Hindlimb muscle (tissue), 1 donor: ENCODE measurements at regions not wholly inside any gene's neighbourhood (a gene's known extent, or its start where the extent isn't known, plus 50 kb on each side); places are given as distances from the start of the nearest gene placed in this dataset.

Experiments
- DNase-seq: peaks from one replicate; pipeline ENCODE4 v3.0.0-alpha.2; 2013

DNA sequence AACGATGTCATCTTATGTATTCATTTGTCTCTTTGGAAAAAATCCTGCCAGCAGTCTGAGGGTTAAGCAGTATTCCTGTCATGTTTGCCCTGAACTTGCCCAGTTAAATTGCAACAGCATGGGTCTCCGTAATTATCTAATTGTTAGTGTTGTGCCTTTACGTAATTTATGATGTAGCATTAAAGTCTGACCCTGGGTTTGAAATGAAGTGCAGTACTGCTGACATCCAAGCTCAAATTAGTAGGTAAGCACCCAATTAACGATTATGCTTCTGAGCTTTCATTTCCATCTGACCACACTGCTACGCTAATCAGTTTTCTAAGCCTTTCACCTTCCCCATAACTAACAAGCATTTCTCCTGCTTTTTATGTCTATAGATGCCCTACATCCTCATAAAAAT lies 241.8 kb downstream of the ARRDC4 start:
- DNase-seq = no peak

- no peak for DNase-seq
Observed at GRCh38 chr15:98203872-98204660, 243.6 kb downstream of the ARRDC4 start.

- DNase-seq = no peak
Observed at GRCh38 chr15:98207928-98208327, 247.4 kb downstream of the ARRDC4 start.

DNA sequence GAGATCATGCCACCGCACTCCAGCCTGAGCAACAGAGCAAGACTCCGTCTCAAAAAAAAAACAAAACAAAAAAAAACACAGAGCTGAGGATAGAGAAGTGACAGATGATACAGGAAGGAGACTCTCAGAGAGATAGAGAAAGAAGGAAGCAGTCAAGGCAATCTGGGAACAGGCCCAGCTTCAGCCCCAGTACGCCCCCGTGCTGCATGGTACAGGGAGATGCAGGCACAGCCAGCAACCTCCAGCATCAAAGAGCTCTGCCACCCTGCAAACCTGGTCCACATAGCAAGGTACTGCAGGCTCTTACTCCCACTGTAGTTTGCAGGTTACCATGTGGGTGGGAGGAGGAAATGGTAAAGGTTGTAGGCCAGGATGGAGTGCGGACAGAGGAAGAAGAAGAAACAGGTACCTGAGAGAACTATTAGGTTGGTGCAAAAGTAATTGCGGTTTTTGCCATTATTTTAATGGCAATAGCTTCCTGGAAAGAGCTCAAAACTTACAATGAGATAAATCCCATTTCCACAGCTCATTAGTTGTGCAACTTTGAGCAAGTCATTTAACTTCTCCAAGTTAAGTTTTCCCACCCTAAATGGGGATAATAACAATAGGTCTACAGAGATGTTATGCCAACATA lies 253.0 kb downstream of the ARRDC4 start:
- DNase-seq = no peak

- no peak for DNase-seq
Observed at GRCh38 chr15:98216166-98216565, 255.7 kb downstream of the ARRDC4 start.

GRCh38 chr15:98217356-98217755 lies 256.9 kb downstream of the ARRDC4 start:
- no peak for DNase-seq

GRCh38 chr15:98221144-98221543 lies 260.6 kb downstream of the ARRDC4 start:
- DNase-seq = no peak

DNA sequence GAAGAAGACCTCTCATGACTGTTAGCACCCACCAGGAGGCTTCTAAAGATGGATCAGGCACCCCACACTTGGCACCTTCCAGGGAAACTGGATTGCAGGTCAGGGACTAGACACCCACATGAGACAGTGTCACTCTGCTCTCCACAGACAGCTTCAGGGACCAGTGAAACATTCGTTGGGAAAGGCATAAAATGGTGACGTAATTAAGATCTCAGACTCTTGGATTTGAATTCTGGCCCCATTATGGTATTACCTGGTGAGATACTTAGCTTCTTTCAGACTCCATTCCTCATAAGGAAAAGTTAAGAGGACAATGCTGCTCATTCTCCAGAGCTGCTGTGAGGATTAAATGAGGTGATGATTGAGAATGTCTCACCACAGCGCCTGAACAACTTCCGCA lies 261.1 kb downstream of the ARRDC4 start:
- DNase-seq = no peak

GRCh38 chr15:98226149-98226548 lies 265.6 kb downstream of the ARRDC4 start:
- DNase-seq = no peak

DNA sequence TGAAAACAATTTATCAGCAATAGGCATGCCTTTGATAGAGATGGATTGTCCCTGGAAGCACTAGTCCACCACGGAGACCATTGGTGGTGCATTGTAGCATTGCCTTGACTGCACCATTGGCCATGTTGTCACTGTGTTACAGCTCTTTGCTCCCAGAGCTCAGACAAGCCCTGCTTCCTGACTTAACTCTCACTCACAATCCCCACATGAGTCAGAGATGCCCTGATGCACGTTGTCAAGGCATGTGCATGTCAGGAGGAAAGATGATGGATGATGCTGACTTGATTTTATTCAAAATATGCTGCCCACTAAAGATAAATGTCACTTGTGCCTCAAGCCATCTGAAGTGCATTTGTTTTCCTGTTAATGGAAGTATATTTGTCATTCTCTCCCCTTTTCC lies 266.1 kb downstream of the ARRDC4 start:
- no peak for DNase-seq

- DNase-seq = no peak
Observed at GRCh38 chr15:98228846-98229245, 268.3 kb downstream of the ARRDC4 start.

GRCh38 chr15:98230975-98231374 lies 270.5 kb downstream of the ARRDC4 start:
- DNase-seq = no peak

DNA sequence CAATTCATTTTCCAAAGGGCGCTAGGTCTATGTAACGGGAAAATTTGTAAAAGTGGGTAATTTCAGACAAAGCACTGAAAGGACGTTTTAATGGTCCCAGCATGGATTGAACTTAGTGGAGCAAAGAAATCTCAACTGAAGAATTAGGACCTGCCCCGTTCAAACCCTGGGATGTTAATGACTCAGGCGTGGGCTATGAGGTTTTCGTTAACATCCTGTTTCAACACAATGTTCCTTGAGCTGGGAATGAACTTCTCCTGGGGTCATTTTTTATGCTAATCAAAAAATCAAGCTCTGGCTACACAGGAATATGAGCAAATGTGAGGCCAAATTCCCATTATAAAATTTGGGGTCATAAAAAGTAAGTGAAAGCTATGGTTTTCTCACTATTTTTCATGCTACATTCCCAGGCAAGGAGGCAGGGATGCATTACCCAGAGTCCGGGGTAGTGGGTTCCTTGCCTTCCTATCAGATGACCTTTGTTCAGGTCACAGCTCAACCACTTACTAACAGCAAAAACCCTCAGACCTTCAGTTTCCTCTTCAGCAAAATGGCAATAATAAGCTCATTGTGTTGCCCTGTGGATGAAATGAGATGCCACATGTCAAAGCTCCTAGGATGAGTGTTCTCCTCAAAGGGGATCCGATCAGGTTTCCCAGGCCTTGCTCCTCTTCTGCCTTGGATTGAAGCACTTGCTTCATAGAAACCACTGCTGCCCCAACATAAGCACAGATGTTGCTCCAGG lies 271.4 kb downstream of the ARRDC4 start:
- no peak for DNase-seq

GRCh38 chr15:98232761-98233160 lies 272.3 kb downstream of the ARRDC4 start:
- no peak for DNase-seq

- no peak for DNase-seq
Observed at GRCh38 chr15:98233873-98234272, 273.4 kb downstream of the ARRDC4 start.

DNA sequence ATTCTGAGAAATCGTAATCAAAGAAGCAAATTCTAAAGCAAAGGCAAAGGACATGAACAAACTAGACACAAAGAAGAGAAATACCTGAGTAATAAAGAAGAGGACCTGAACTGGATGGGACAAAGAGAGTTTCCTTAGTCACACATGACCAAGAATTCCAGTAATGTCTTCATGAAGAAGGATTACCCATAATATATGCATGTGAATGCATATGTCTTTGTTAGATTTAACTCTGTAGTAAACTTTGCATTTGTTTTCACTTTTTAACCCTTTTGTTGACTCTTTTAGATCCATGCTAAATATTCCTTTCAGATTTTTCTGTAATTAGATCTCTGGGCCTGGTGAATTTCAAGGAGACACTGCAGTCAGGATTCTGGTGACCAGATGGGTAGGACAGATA lies 279.8 kb downstream of the ARRDC4 start:
- DNase-seq = no peak

GRCh38 chr15:98241032-98241554 lies 280.6 kb downstream of the ARRDC4 start:
- DNase-seq = no peak

DNA sequence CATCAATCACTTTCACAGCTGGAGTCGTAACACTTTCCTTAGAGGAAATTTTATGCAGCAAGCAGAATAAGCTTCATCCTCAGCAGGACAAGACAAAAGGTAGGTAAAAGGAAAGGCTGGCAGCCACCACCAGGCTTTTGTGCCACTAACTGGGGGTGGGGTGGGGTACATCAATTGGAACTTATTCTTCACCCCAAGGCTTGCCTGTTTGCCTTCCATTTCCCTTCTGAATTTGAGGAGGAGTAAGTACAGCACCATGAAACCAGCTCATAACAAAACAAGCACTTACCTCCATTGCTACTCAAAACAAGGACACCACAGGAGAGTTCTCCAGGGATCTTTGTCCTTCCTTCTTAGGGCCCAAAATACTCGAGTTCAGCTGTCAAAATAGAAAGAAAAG lies 296.8 kb downstream of the ARRDC4 start:
- no peak for DNase-seq

- no peak for DNase-seq
Observed at GRCh38 chr15:98263787-98264186, 303.3 kb downstream of the ARRDC4 start.

DNA sequence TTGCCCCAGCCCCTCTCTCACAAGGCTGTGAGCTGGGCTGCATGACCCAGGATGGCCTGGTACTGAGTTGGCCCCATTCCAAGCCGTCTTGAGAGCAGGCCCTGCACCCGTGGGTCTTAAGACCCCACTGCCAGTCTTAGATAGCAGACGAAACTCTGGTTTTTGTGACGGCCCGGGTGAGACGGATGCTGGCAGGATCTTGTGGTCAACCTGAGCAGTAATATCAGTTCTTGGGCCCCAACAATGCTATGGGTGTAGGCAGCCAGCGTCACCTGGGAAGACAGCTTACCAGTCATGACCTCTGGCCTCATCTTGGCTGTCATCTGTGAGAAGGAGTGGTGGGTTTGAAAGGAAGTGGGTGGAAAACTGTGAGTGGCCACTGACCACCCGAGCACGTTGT lies 305.8 kb downstream of the ARRDC4 start:
- DNase-seq = no peak

DNA sequence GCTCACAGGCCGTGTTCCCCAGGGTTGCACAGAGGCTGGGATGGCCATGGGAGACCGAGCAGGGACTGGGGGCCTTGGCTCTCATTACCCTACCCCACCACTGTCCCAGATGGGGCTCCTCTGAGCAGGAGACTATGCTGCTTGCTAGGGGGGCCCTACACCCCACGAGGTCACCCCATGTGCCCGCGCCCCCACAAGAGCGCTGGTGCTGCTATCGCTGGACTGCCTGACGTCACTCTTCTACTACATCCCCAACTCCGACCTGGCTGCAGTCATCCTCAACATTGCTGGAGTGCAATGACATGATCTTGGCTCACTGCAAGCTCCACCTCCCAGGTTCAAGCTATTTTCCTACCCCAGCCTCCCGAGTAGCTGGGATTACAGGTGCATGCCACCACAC lies 307.7 kb downstream of the ARRDC4 start:
- no peak for DNase-seq

DNA sequence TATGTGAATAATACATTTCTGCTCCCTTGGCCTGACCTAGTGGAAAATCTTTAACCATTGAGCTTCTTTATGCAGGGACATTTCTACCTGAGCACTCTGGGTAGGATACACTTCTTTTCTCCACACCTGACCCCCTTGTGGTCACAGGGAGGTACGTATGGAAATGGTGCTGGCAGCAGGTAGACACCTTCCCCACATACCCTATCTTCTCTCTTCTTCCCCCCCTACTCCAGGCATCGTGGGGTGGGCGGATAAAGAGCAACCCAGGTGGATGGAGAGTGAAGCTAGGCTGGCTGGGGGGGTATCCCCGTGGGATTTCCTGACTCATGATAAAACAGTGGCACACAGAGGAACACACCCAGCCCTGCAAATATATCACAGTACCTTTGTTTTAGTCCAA lies 312.1 kb downstream of the ARRDC4 start:
- no peak for DNase-seq

GRCh38 chr15:98276018-98276417 lies 315.5 kb downstream of the ARRDC4 start:
- no peak for DNase-seq

- DNase-seq = no peak
Observed at GRCh38 chr15:98277602-98278001, 317.1 kb downstream of the ARRDC4 start.
